ENCODE measurements at regions not wholly inside any gene's neighbourhood (a gene's known extent, or its start where the extent isn't known, plus 50 kb on each side); places are given as distances from the start of the nearest gene placed in this dataset.
A peak's percentile ranks its signal among the peaks of the same experiment; 100 is the strongest.

DNA sequence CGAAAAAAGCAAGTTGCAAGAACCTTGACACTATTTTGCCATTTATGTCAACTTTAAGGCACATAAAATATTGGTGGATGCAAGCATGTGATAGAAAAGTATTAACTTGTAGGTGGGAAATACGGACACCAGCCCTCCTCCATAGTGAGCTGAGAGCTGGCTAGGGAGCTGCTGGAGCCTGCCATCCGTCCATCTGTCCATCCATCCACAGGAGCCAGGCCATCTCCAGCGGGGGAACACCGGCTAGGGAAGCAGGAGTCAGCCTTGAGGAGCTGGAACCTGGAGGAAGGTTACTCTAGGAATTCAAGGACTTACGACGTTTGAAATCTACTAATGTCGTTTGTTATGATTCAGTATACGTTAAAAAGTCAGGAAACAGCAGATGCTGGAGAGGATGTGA lies 120.7 kb upstream of the C14orf180 start:
- Mint-ChIP-seq H3K9me3 (ENCODE audit: unreplicated experiment) (no peaks in the 10 kb centered on the region), H3K27me3 (ENCODE audit: insufficient read depth, unreplicated experiment) (peaks cover 34% of the 10 kb centered on the region), H3K36me3 (ENCODE audit: insufficient read depth, unreplicated experiment) (no peaks in the 10 kb centered on the region), H3K27ac (ENCODE audit: unreplicated experiment) (no peak overlapping the region), H3K4me3 (ENCODE audit: unreplicated experiment) (no peak overlapping the region), H3K4me1 (ENCODE audit: low read depth, unreplicated experiment) (no peaks in the 10 kb centered on the region)
- BruUV-seq (replicated peaks): no TSS peak
- POLR2A ChIA-PET: no interaction called here
- intact Hi-C loops (cut with micrococcal nuclease; ENCODE audit: unreplicated experiment): no loop called here
- CTCF ChIA-PET: no interaction called here
- no peaks in the 10 kb centered on the region for H3K27me3 ChIP-seq (replicated peaks; ENCODE audit: control insufficient read depth, insufficient read depth, low read length)
- no peak for DNase-seq
- TF ChIP-seq, protein P1, sequence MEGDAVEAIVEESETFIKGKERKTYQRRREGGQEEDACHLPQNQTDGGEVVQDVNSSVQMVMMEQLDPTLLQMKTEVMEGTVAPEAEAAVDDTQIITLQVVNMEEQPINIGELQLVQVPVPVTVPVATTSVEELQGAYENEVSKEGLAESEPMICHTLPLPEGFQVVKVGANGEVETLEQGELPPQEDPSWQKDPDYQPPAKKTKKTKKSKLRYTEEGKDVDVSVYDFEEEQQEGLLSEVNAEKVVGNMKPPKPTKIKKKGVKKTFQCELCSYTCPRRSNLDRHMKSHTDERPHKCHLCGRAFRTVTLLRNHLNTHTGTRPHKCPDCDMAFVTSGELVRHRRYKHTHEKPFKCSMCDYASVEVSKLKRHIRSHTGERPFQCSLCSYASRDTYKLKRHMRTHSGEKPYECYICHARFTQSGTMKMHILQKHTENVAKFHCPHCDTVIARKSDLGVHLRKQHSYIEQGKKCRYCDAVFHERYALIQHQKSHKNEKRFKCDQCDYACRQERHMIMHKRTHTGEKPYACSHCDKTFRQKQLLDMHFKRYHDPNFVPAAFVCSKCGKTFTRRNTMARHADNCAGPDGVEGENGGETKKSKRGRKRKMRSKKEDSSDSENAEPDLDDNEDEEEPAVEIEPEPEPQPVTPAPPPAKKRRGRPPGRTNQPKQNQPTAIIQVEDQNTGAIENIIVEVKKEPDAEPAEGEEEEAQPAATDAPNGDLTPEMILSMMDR (IDR thresholded peaks at IDR 0.05; ENCODE audit: insufficient read depth in 1 of 2, low read depth in 1 of 2, low read length in 1 of 2, severe bottlenecking in 1 of 2, unreplicated experiment in 1 of 2): no peak
- H3K36me3 ChIP-seq (ENCODE audit: control insufficient read depth, insufficient read depth, low read length): no peaks in the 10 kb centered on the region
- no peaks in the 10 kb centered on the region for H3K4me1 ChIP-seq
- H3K9me3 ChIP-seq: no peaks in the 10 kb centered on the region
- no peak overlapping the region for H3K4me3 ChIP-seq (ENCODE audit: low read depth, low read length)

DNA sequence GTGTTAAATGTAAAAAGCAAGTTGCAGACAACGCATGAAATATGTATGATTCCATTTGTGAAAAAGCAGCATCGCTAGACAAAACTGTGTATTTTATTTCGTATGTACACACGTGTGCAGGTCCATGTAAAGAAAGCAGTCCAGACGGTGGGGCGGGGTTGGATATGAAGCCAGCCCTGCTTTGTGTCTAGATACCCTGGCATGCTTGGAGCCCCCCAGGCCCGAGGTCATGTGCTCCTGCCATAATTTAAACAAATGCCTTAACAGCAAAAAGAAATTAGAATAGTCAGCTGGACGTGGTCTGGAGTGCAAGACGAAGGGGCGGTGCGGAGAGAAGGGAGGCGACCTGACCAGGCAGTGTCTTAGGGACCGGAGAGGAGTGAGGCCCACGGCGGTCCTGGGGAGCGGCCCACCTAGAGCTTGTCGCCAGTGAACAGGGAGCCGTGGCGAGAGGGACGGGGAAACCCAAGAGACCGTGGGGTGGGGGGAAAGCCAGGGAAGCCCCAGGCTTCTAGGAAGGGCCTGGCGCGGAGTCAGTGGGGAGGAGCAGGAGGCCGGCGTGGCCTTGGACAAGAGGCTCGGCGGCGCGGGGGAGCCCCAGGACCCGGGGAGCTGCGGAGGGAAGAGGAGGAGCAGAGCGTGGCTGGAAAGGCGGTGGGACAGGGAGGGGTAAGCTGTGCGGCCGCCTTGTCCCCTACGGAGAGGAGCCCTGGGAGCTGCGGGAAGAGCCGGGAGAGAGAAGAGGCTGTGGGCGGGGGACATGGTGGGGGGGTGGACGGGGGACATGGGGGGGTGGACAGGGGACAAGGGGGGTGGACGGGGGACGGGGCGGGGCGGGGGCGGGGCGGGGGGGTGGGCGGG lies 118.5 kb upstream of the C14orf180 start:
- BruUV-seq (replicated peaks): no TSS peak
- peak overlapping the region; percentile 27 for H3K4me3 Mint-ChIP-seq (ENCODE audit: unreplicated experiment)
- H3K27ac Mint-ChIP-seq (ENCODE audit: unreplicated experiment): no peak overlapping the region

DNA sequence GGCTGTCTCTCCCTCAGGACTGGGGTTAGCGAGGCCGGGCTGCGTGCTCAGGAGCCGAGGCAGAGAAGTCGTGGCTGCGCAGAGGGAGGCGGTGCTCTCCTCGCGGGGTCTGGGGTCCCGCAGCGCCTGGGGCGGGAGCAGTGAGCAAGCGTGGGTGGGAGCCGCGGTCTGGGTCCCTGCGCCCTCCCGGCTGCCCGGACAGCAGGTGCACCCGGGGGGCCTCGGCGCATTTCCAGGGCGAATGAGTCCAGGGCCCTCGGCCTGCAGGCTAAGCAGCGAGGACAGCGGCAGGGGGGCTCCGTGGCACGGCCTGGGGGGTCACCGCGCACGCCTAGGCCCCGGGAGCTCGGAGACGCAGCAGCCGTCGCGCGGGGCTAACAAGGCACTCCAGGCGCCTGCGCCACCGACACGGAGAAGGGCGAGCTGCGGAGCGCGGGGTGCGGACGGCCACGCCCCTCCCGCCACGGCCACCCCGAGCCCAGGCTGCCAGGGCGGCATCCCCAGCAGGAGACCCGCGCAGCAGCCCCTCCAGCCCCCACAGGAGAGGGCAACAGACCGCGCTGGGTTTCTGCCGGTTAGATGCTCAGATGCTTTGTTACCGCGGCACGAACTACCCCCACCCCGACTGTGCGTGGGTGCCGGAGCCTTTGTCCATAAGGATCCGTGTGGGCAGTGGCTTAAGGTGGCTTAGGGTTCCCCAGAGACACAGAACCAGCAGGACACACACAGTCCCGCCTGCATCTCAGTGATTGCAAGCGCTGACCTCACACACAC lies 117.7 kb upstream of the C14orf180 start:
- H3K36me3 Mint-ChIP-seq (ENCODE audit: insufficient read depth, unreplicated experiment): no peaks in the 10 kb centered on the region
- no peak overlapping the region for H3K4me3 Mint-ChIP-seq (ENCODE audit: unreplicated experiment)
- Histone ChIP-seq H3K36me3 (ENCODE audit: control insufficient read depth, insufficient read depth, low read length) (no peaks in the 10 kb centered on the region), H3K4me3 (ENCODE audit: low read depth, low read length) (no peak overlapping the region), H3K4me1 (no peaks in the 10 kb centered on the region), H3K27me3 (replicated peaks; ENCODE audit: control insufficient read depth, insufficient read depth, low read length) (no peaks in the 10 kb centered on the region), H3K9me3 (no peaks in the 10 kb centered on the region)
- H3K27me3 Mint-ChIP-seq (ENCODE audit: insufficient read depth, unreplicated experiment): peaks cover 32% of the 10 kb centered on the region
- no peaks in the 10 kb centered on the region for H3K4me1 Mint-ChIP-seq (ENCODE audit: low read depth, unreplicated experiment)
- intact Hi-C loops (cut with micrococcal nuclease; ENCODE audit: unreplicated experiment): no loop called here
- TF ChIP-seq, protein P1 (IDR thresholded peaks at IDR 0.05; ENCODE audit: insufficient read depth in 1 of 2, low read depth in 1 of 2, low read length in 1 of 2, severe bottlenecking in 1 of 2, unreplicated experiment in 1 of 2): no peak
- H3K9me3 Mint-ChIP-seq (ENCODE audit: unreplicated experiment): no peaks in the 10 kb centered on the region
- POLR2A ChIA-PET: no interaction called here
- CTCF ChIA-PET: no interaction called here
- BruUV-seq (replicated peaks): no TSS peak
- DNase-seq: no peak
- no peak overlapping the region for H3K27ac Mint-ChIP-seq (ENCODE audit: unreplicated experiment)

More for the DNA sequence above, 118.5 kb upstream of the C14orf180 start:
- TF ChIP-seq, protein P1 (IDR thresholded peaks at IDR 0.05; ENCODE audit: insufficient read depth in 1 of 2, low read depth in 1 of 2, low read length in 1 of 2, severe bottlenecking in 1 of 2, unreplicated experiment in 1 of 2): no peak
- Histone ChIP-seq H3K4me3 (ENCODE audit: low read depth, low read length) (no peak overlapping the region), H3K27me3 (replicated peaks; ENCODE audit: control insufficient read depth, insufficient read depth, low read length) (no peaks in the 10 kb centered on the region), H3K4me1 (no peaks in the 10 kb centered on the region), H3K9me3 (no peaks in the 10 kb centered on the region), H3K36me3 (ENCODE audit: control insufficient read depth, insufficient read depth, low read length) (no peaks in the 10 kb centered on the region)
- no peaks in the 10 kb centered on the region for H3K4me1 Mint-ChIP-seq (ENCODE audit: low read depth, unreplicated experiment)
- intact Hi-C loops (cut with micrococcal nuclease; ENCODE audit: unreplicated experiment): no loop called here
- ChIA-PET CTCF (no interaction called here), POLR2A (no interaction called here)
- DNase-seq: no peak
- no peaks in the 10 kb centered on the region for H3K9me3 Mint-ChIP-seq (ENCODE audit: unreplicated experiment)
- H3K27me3 Mint-ChIP-seq (ENCODE audit: insufficient read depth, unreplicated experiment): peaks cover 32% of the 10 kb centered on the region
- H3K36me3 Mint-ChIP-seq (ENCODE audit: insufficient read depth, unreplicated experiment): no peaks in the 10 kb centered on the region
